ENCODE measurements at regions not wholly inside any gene's neighbourhood (a gene's known extent, or its start where the extent isn't known, plus 50 kb on each side); places are given as distances from the start of the nearest gene placed in this dataset.

- TF ChIP-seq EZH2 (optimal IDR thresholded peaks at IDR 0.05; ENCODE audit: low read depth, low read length) (no peak), CTCF (IDR thresholded peaks at IDR 0.05; ENCODE audit: low read length) (no peak)
Observed at GRCh38 chr19:32294871-32295438, 50.5 kb upstream of the ZNF507 start.

Data from MM.1S (cell line).